Fibroblast of mammary gland (primary cell): ENCODE measurements at regions not wholly inside any gene's neighbourhood (a gene's known extent, or its start where the extent isn't known, plus 50 kb on each side); places are given as distances from the start of the nearest gene placed in this dataset.

ENCODE experiments used
- DNase-seq: peaks from one replicate; pipeline ENCODE4 v3.0.0-alpha.2; 2010; ENCODE audit warnings: low read depth
- H3K4me3 ChIP-seq: 2 replicates; pipeline ENCODE4 v1.5.1; 2011; ENCODE audit warnings: low read depth, mild to moderate bottlenecking, low read length, moderate library complexity; ENCODE audit not compliant: control insufficient read depth
- CTCF ChIP-seq: conservative IDR thresholded peaks from 2 replicates; pipeline ENCODE4 v1.5.1; 2011; ENCODE audit warnings: low read depth, low read length, inconsistent platforms; ENCODE audit not compliant: control insufficient read depth, insufficient read depth

- DNase-seq: no peak
- no peak overlapping the region for H3K4me3 ChIP-seq
- no peak for TF ChIP-seq CTCF
Measured at GRCh38 chr18:76647322-76647721, 152.3 kb upstream of the ZNF516 start.

GRCh38 chr18:76644580-76644979, 149.5 kb upstream of the ZNF516 start:
- TF ChIP-seq CTCF: no peak
- no peak overlapping the region for H3K4me3 ChIP-seq
- DNase-seq: no peak

DNA sequence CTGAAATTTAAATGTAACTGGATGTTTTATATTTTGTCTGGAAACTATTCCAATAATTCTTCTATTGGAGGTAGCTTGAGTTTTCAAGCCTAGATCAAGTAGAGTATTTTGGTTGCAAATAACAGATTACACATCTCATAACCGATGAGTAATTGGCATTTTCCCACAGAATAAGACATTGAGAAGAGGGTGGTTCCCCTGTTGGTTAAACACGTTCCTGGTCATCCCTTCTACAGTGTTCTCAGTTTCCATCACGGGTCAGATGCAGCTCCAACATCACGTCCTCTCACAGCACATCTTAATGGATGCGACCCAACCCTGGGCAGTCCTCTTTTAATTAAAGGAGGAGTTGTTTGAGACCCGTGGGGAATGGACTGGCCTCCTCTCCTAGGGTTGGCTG, 149.0 kb upstream of the ZNF516 start:
- no peak for TF ChIP-seq CTCF
- DNase-seq: peak; percentile 37
- no peak overlapping the region for H3K4me3 ChIP-seq

DNA sequence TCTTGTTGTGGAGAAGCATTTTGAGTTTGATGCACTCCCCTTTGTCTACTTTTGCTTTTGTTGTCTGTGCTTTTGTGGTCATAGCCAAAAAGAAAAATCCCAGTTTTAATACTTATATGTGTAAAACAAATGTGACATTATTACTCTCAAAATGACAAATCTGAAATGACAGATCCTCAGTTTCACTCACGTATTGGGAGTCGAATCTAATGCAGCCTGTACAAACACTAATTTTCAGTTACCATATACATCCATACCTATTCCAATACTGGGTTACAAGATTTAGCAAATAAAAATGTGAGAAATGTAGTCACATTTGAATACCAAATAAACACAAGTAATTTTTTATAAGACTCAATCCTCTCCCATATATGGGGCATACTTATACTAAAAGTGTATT, 148.2 kb upstream of the ZNF516 start:
- no peak for DNase-seq
- no peak for TF ChIP-seq CTCF
- no peak overlapping the region for H3K4me3 ChIP-seq

- TF ChIP-seq CTCF: no peak
- no peak overlapping the region for H3K4me3 ChIP-seq
- no peak for DNase-seq
Measured at GRCh38 chr18:76640438-76640837, 145.4 kb upstream of the ZNF516 start.

DNA sequence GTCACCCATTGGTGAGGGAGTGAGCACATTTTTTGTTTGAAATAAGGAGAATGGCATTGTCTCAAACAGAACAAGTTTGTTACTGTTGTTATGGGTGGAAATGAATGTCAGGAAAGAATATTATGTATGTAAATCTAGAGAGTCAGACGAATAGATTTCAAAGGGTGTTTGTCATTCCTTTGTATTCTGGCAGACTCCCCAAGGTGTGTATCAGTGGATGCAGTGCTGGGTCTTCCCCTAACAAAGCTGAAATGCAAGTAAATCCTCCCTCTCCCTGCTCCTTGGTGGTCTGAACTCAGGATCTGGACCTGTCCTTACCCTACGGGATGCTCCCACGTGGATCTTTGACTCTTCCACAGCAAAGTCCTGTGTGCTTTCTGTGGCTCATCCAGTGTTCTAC, 139.5 kb upstream of the ZNF516 start:
- H3K4me3 ChIP-seq: no peak overlapping the region
- TF ChIP-seq CTCF: no peak
- no peak for DNase-seq

DNA sequence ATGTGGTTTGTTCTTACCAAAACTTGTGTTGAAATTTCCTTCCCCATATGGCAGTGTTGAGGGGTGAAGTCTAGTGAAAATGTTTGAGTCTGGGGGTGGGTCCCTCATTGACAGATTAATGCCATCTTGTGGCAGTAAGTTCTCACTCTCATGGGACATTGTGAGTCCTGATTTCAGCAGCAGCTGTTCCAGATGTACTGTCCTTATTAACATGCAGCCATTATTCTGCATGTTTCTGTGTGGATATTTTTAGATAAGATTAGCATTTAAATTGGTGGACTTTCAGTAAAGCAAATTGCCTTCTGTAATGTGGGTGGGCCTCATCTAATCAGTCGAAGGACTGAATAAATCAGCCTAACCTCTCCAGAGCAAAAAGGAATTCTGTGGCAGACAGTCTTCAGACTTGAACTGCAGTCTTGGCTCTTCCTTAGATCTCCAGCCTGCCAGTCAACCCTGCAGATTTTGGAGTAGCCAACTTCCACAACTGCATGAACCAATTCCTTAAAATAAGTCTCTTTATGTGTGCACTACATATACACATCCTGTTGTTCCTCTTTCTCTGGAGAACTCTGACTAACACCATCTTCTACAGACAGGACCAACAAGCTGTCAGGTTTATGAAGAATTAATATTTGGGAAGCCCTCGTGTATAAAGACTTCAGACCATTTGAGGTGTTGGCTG, 138.7 kb upstream of the ZNF516 start:
- TF ChIP-seq CTCF: no peak
- DNase-seq: no peak
- no peak overlapping the region for H3K4me3 ChIP-seq
